ENCODE measurements at regions not wholly inside any gene's neighbourhood (a gene's known extent, or its start where the extent isn't known, plus 50 kb on each side); places are given as distances from the start of the nearest gene placed in this dataset.

DNA sequence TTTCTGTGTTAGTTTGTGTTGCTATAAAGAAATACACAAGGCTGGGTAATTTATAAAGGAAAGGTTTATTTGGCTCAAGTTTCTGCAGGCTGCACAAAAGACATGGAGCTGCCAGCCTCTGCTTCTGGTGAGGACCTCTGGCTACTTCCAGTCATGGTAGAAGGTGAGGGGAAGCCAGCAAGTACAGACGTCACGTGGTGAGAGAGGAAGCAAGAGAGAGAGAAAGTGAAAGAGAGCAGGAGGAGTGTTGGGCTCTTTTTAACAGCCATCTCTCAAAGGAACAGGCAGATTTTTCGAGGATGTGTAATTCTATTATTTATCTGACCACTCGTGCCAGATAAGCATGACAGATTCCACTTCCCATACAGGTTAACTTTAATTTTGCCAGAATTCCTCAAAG, 1199.1 kb downstream of the ADGRL3 start:
- Histone ChIP-seq H3K9me3 (ENCODE audit: control insufficient read depth, insufficient read depth, low read depth, low read length) (no peaks in the 10 kb centered on the region), H3K27ac (ENCODE audit: low read length) (no peak overlapping the region), H3K4me1 (ENCODE audit: control insufficient read depth, insufficient read depth, low read length) (no peaks in the 10 kb centered on the region), H3K36me3 (ENCODE audit: control insufficient read depth, insufficient read depth, low read length) (no peaks in the 10 kb centered on the region), H3K4me3 (ENCODE audit: low read depth in 2 of 2, low read length in 2 of 2) (no peak overlapping the region), H3K27me3 (ENCODE audit: control insufficient read depth, insufficient read depth, low read length) (no peaks in the 10 kb centered on the region)
- POLR2A ChIA-PET: no interaction called here
- TF ChIP-seq, protein P1, sequence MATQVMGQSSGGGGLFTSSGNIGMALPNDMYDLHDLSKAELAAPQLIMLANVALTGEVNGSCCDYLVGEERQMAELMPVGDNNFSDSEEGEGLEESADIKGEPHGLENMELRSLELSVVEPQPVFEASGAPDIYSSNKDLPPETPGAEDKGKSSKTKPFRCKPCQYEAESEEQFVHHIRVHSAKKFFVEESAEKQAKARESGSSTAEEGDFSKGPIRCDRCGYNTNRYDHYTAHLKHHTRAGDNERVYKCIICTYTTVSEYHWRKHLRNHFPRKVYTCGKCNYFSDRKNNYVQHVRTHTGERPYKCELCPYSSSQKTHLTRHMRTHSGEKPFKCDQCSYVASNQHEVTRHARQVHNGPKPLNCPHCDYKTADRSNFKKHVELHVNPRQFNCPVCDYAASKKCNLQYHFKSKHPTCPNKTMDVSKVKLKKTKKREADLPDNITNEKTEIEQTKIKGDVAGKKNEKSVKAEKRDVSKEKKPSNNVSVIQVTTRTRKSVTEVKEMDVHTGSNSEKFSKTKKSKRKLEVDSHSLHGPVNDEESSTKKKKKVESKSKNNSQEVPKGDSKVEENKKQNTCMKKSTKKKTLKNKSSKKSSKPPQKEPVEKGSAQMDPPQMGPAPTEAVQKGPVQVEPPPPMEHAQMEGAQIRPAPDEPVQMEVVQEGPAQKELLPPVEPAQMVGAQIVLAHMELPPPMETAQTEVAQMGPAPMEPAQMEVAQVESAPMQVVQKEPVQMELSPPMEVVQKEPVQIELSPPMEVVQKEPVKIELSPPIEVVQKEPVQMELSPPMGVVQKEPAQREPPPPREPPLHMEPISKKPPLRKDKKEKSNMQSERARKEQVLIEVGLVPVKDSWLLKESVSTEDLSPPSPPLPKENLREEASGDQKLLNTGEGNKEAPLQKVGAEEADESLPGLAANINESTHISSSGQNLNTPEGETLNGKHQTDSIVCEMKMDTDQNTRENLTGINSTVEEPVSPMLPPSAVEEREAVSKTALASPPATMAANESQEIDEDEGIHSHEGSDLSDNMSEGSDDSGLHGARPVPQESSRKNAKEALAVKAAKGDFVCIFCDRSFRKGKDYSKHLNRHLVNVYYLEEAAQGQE (IDR thresholded peaks at IDR 0.05; ENCODE audit: insufficient read depth in 1 of 2, low read depth in 2 of 2, low read length in 1 of 2): no peak
- no peak for TF ChIP-seq POLR2AphosphoS5 (IDR thresholded peaks at IDR 0.05; ENCODE audit: low read depth, low read length)
- TF ChIP-seq, protein P2, sequence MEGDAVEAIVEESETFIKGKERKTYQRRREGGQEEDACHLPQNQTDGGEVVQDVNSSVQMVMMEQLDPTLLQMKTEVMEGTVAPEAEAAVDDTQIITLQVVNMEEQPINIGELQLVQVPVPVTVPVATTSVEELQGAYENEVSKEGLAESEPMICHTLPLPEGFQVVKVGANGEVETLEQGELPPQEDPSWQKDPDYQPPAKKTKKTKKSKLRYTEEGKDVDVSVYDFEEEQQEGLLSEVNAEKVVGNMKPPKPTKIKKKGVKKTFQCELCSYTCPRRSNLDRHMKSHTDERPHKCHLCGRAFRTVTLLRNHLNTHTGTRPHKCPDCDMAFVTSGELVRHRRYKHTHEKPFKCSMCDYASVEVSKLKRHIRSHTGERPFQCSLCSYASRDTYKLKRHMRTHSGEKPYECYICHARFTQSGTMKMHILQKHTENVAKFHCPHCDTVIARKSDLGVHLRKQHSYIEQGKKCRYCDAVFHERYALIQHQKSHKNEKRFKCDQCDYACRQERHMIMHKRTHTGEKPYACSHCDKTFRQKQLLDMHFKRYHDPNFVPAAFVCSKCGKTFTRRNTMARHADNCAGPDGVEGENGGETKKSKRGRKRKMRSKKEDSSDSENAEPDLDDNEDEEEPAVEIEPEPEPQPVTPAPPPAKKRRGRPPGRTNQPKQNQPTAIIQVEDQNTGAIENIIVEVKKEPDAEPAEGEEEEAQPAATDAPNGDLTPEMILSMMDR (IDR thresholded peaks at IDR 0.05): no peak
- TF ChIP-seq SIN3A (IDR thresholded peaks at IDR 0.05; ENCODE audit: borderline replicate concordance, insufficient read depth, low read depth, low read length): no peak
- no peak for TF ChIP-seq TCF7L2 (IDR thresholded peaks at IDR 0.05; ENCODE audit: low read depth, low read length)
- BruUV-seq (replicated peaks): no TSS peak
- intact Hi-C loops (cut with micrococcal nuclease; ENCODE audit: unreplicated experiment): no loop called here
- in situ Hi-C loops (cut with HindIII; ENCODE audit: low pct_unique_long_range_greater_than_20kb, low sequenced_read_pairs): no loop called here
- CTCF ChIA-PET: no interaction called here
- ATAC-seq (no peak), DNase-seq (ENCODE audit: low read depth, low spot score) (no peak)

DNA sequence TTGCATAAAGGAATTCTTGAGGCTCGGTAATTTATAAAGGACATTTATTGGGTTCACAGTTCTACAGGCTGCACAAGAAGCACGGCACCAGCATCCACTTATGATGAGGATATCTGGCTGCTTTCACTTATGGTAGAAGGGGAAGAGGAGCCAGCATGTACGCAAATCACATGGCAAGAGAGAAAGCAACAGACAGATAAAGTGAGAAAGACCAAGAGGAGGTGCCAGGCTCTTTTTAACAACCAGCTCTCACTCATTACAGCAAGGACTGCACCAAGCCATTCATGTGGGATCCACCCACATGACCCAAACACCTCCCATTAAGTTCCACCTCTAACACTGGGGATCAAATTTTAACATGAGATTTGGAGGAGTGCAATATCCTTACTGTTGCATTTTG, 1198.2 kb downstream of the ADGRL3 start:
- Histone ChIP-seq H3K36me3 (ENCODE audit: control insufficient read depth, insufficient read depth, low read length) (no peaks in the 10 kb centered on the region), H3K27me3 (ENCODE audit: control insufficient read depth, insufficient read depth, low read length) (no peaks in the 10 kb centered on the region), H3K4me1 (ENCODE audit: control insufficient read depth, insufficient read depth, low read length) (no peaks in the 10 kb centered on the region), H3K27ac (ENCODE audit: low read length) (no peak overlapping the region), H3K9me3 (ENCODE audit: control insufficient read depth, insufficient read depth, low read depth, low read length) (no peaks in the 10 kb centered on the region), H3K4me3 (ENCODE audit: low read depth in 2 of 2, low read length in 2 of 2) (no peak overlapping the region)
- TF ChIP-seq SIN3A (IDR thresholded peaks at IDR 0.05; ENCODE audit: borderline replicate concordance, insufficient read depth, low read depth, low read length) (no peak), TCF7L2 (IDR thresholded peaks at IDR 0.05; ENCODE audit: low read depth, low read length) (no peak), POLR2AphosphoS5 (IDR thresholded peaks at IDR 0.05; ENCODE audit: low read depth, low read length) (no peak)
- TF ChIP-seq, protein P2 (IDR thresholded peaks at IDR 0.05): no peak
- TF ChIP-seq, protein P1 (IDR thresholded peaks at IDR 0.05; ENCODE audit: insufficient read depth in 1 of 2, low read depth in 2 of 2, low read length in 1 of 2): no peak
- no peak for DNase-seq (ENCODE audit: low read depth, low spot score)
- CTCF ChIA-PET: no interaction called here
- ATAC-seq: no peak
- BruUV-seq (replicated peaks): no TSS peak
- intact Hi-C loops (cut with micrococcal nuclease; ENCODE audit: unreplicated experiment) (no loop called here), in situ Hi-C loops (cut with HindIII; ENCODE audit: low pct_unique_long_range_greater_than_20kb, low sequenced_read_pairs) (no loop called here)
- POLR2A ChIA-PET: no interaction called here

Data from Panc1 (cell line).